ENCODE measurements at regions not wholly inside any gene's neighbourhood (a gene's known extent, or its start where the extent isn't known, plus 50 kb on each side); places are given as distances from the start of the nearest gene placed in this dataset.

DNA sequence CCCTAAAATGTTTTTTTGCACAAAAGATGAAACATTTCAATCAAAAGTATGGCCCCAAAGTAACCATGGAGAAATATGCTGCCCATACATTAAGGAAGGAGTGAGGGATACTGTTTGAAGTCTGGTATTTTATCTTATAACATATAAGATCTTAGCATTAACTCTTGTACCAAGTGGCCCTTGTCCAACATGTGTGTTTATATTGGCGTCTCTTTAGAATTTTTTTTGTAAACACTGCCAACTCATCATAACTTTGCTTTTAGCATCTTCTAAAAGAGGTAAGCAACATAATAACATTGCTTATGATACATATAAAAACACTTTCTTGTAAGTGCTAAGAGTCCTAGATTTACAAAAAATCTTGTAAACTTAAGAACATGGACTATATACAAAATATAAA is 419.7 kb downstream of the ADAMTS20 start:
- Histone ChIP-seq H3K36me3 (no peaks in the 10 kb centered on the region), H3K27me3 (no peaks in the 10 kb centered on the region), H3K27ac (no peak overlapping the region), H3K9me3 (ENCODE audit: low read depth) (no peaks in the 10 kb centered on the region), H3K4me3 (no peak overlapping the region), H3K4me1 (ENCODE audit: low read depth) (peaks cover 6% of the 10 kb centered on the region)
- no peak for DNase-seq (ENCODE audit: low read depth in 1 of 2, low spot score in 1 of 2)
- TF ChIP-seq, protein P1, sequence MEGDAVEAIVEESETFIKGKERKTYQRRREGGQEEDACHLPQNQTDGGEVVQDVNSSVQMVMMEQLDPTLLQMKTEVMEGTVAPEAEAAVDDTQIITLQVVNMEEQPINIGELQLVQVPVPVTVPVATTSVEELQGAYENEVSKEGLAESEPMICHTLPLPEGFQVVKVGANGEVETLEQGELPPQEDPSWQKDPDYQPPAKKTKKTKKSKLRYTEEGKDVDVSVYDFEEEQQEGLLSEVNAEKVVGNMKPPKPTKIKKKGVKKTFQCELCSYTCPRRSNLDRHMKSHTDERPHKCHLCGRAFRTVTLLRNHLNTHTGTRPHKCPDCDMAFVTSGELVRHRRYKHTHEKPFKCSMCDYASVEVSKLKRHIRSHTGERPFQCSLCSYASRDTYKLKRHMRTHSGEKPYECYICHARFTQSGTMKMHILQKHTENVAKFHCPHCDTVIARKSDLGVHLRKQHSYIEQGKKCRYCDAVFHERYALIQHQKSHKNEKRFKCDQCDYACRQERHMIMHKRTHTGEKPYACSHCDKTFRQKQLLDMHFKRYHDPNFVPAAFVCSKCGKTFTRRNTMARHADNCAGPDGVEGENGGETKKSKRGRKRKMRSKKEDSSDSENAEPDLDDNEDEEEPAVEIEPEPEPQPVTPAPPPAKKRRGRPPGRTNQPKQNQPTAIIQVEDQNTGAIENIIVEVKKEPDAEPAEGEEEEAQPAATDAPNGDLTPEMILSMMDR (IDR thresholded peaks at IDR 0.05; ENCODE audit: low read depth, low read length) = no peak

DNA sequence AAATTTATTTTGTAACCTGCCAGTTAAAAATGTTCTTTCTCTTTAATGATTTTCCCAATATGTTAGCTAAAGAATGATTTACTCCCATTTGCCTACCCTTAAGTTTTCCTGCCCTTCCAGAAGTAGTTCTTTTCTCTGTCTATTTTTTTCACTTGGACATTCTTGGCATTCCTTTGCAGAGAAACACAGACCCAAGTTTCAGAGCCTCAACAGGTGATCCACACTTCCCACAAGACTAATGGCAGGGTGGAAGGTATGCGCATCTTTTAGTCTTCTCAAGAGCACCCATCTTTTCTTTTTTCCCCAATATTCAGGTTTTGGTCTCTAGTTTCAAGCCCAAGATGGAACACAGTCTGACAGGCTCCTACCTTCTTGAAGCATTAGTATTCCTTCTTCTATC is 420.7 kb downstream of the ADAMTS20 start:
- no peaks in the 10 kb centered on the region for H3K9me3 ChIP-seq (ENCODE audit: low read depth)
- DNase-seq (ENCODE audit: low read depth in 1 of 2, low spot score in 1 of 2) = peak in 1 of 2 donors; percentile 28
- TF ChIP-seq, protein P1 (IDR thresholded peaks at IDR 0.05; ENCODE audit: low read depth, low read length) = no peak

DNA sequence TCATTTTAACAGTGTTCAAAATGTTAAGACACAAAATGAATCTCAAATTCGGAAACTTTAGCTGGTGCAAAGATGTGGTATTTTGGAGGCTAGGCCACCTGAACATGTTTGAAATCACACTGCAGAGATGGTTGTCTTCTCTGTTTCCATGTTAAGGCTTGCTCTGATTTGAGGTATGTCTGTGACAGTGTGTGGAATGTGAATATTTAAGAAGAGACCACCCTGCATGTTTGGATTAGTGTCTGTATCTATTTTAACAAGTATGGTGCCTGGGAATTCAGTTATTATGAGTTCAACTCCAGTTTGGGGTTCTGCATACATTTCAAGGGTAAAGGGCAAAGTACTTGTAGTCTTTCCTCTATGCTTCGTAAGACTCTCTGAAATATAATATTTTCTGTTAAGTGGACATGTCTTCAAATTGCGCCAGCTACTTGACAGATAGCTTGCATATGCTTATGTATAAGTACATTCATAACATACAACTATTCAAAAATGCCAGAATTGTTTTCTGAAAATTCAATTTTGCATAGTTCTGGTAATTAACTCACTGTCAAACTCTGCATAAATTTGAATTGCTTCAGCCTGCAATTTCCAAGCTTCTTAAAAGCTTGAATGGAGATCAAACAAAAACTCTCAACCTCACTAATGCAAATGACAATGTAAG is 424.0 kb downstream of the ADAMTS20 start:
- Histone ChIP-seq H3K36me3 (no peaks in the 10 kb centered on the region), H3K27ac (no peak overlapping the region), H3K9me3 (ENCODE audit: low read depth) (no peaks in the 10 kb centered on the region), H3K4me1 (ENCODE audit: low read depth) (peaks cover 6% of the 10 kb centered on the region), H3K27me3 (no peaks in the 10 kb centered on the region), H3K4me3 (no peak overlapping the region)
- TF ChIP-seq, protein P1 (IDR thresholded peaks at IDR 0.05; ENCODE audit: low read depth, low read length) = no peak
- DNase-seq (ENCODE audit: low read depth in 1 of 2, low spot score in 1 of 2) = no peak

More for the DNA sequence above, 420.7 kb downstream of the ADAMTS20 start:
- Histone ChIP-seq H3K27ac (no peak overlapping the region), H3K4me3 (no peak overlapping the region), H3K36me3 (no peaks in the 10 kb centered on the region), H3K27me3 (no peaks in the 10 kb centered on the region), H3K4me1 (ENCODE audit: low read depth) (peaks cover 6% of the 10 kb centered on the region)

DNA sequence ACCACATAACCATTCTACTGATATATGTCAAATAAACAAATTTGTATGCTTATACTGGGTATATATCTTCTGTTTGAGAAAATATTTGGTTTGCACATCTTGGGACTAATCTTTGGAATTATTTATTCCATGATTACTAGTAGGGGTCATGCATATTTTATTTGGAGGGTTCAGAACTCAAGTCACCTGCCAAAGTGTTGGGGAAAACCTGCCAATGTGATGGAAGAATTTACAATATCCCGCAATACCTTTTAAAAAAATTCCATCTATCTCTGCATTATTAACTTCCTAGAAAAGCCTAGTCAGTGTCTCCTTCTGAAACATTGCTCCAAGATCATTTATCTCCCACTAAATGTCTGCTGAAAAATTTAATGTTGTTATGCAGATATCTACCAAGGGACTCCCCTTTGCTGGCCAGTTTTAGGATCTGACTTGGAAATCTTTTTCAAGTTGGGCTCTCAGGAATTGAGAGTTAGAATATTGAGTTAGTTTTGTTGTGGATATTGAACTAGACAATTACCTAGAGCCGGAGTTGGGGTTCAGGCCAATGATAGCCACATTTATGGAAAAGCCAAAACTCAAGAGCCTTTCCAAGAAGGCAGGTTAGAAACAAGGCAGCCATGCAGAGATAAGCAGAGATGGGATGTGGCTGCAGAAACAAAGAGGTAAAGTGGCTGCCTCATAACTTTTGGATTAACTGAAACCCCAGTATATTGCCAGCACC is 425.2 kb downstream of the ADAMTS20 start:
- no peaks in the 10 kb centered on the region for H3K36me3 ChIP-seq
- H3K27ac ChIP-seq = no peak overlapping the region
- H3K4me1 ChIP-seq (ENCODE audit: low read depth) = peaks cover 10% of the 10 kb centered on the region
- TF ChIP-seq, protein P1 (IDR thresholded peaks at IDR 0.05; ENCODE audit: low read depth, low read length) = no peak
- DNase-seq (ENCODE audit: low read depth in 1 of 2, low spot score in 1 of 2) = no peak
- no peaks in the 10 kb centered on the region for H3K9me3 ChIP-seq (ENCODE audit: low read depth)
- no peaks in the 10 kb centered on the region for H3K27me3 ChIP-seq
- H3K4me3 ChIP-seq = no peak overlapping the region

DNA sequence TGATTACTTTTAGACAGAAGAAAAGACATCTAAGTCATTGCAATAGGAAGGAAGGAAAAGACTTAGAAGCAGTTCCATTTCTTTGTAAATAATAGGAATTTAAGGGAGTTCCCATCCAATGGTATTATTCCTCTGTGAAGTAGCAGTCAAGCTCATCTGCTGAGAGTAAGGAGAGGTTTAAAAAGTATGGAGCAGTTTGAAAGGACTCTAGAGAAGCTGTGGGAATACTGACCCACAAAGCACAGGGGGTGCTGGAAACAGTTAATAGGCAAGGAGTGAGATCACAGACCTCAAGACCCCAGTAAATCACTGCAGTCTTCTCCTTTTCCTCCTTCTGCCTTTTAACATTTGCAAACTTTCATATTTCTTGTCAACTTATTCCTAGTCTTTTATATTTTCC is 428.5 kb downstream of the ADAMTS20 start:
- Histone ChIP-seq H3K9me3 (ENCODE audit: low read depth) (no peaks in the 10 kb centered on the region), H3K27ac (no peak overlapping the region), H3K27me3 (no peaks in the 10 kb centered on the region), H3K4me3 (no peak overlapping the region), H3K4me1 (ENCODE audit: low read depth) (peaks cover 6% of the 10 kb centered on the region), H3K36me3 (no peaks in the 10 kb centered on the region)
- DNase-seq (ENCODE audit: low read depth in 1 of 2, low spot score in 1 of 2) = no peak
- TF ChIP-seq, protein P1 (IDR thresholded peaks at IDR 0.05; ENCODE audit: low read depth, low read length) = no peak
